Gastrocnemius medialis (tissue), 4 donors: ENCODE measurements at regions not wholly inside any gene's neighbourhood (a gene's known extent, or its start where the extent isn't known, plus 50 kb on each side); places are given as distances from the start of the nearest gene placed in this dataset.

Source experiments
- ATAC-seq, 2 donors: fragments of 150-250 bp; one replicate each; pipeline ENCODE4 v1.9.1; 2016
- DNase-seq, 2 donors: peaks; one replicate each; pipeline ENCODE4 v3.0.0-alpha.2; 2019
- H3K27ac ChIP-seq, 4 donors: fragments of 200-600 bp; sonication (generic); 1 replicate in 1 of 4; 2 replicates in 3 of 4; pipeline ENCODE4 v1.5.1; 2016 to 2018; ENCODE audit warnings: mild to moderate bottlenecking in 2 of 4, moderate library complexity in 1 of 4
- H3K27me3 ChIP-seq, 3 donors: fragments of 200-600 bp; sonication (generic) in 2 of 3; 1 replicate in 1 of 3; 2 replicates in 2 of 3; pipeline versions ENCODE4 v1.5.1 to v1.6.0; 2016 to 2019; ENCODE audit warnings: mild to moderate bottlenecking in 1 of 3, moderate library complexity in 1 of 3
- H3K36me3 ChIP-seq, 2 donors: fragments of 200-600 bp; sonication (generic) in 1 of 2; one replicate each; pipeline ENCODE4 v1.5.1; 2017 to 2018
- H3K4me1 ChIP-seq, 2 donors: fragments of 200-600 bp; sonication (generic) in 1 of 2; one replicate each; pipeline ENCODE4 v1.5.1; 2016 to 2017; ENCODE audit warnings: mild to moderate bottlenecking in 2 of 2
- H3K4me3 ChIP-seq, 4 donors: fragments of 200-600 bp; sonication (generic) in 3 of 4; 1 replicate in 1 of 4; 2 replicates in 3 of 4; pipeline ENCODE4 v1.5.1; 2016 to 2019; ENCODE audit warnings: mild to moderate bottlenecking in 2 of 4
- H3K9me3 ChIP-seq, 3 donors: fragments of 200-600 bp; sonication (generic) in 2 of 3; 1 replicate in 1 of 3; 2 replicates in 2 of 3; pipeline ENCODE4 v1.5.1; 2016 to 2019
- POLR2A ChIP-seq, 2 donors: fragments of 450-650 bp; IDR thresholded peaks; one replicate each; pipeline ENCODE4 v1.6.1; 2017; ENCODE audit warnings: antibody characterized with exemption in 2 of 2, mild to moderate bottlenecking in 2 of 2, moderate library complexity in 2 of 2
- in situ Hi-C, 4 donors: fragments of 200-750 bp; cut with MboI; loops; one replicate each; pipeline versions ENCODE4 v1.15.0 to v1.8.0; 2017; ENCODE audit warnings: low sequenced_read_pairs in 4 of 4
- intact Hi-C: fragments of 100-400 bp; cut with DNase I; formaldehyde crosslinking; loops from one replicate; pipeline ENCODE4 v1.15.1; 2023; ENCODE audit warnings: low total_unique reads
- TF ChIP-seq, protein P1 (sequence below), 5 experiments: fragments of 450-650 bp in 3 of 5; fragments of 200-600 bp in 2 of 5; sonication (generic) in 2 of 5; IDR thresholded peaks in 4 of 5; conservative IDR thresholded peaks in 1 of 5; 1 replicate in 4 of 5; 2 replicates in 1 of 5; pipeline ENCODE4 v1.5.1; 2016 to 2019; ENCODE audit warnings: antibody characterized with exemption in 5 of 5, mild to moderate bottlenecking in 3 of 5, moderate library complexity in 3 of 5

DNA sequence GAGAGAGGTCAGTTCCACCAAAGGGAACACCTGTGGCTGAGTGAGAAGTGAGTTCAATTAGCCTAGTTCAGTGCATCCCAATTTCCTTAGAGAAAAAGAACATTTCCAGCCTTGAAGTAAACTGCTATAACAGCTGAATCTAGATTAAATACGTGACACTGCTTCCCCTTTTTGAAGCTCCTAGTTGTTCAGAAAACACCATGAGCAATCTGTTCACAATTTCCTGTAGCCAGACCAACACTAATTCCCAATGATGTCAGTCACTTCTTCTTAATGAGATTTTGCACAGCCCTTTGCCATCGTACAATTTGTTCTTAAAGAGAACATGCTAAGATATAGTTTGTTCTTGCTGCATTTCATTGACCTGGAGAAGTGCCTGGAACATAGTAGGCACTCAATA lies 144.6 kb upstream of the EDNRA start:
- H3K27ac ChIP-seq, result no peak overlapping the region

DNA sequence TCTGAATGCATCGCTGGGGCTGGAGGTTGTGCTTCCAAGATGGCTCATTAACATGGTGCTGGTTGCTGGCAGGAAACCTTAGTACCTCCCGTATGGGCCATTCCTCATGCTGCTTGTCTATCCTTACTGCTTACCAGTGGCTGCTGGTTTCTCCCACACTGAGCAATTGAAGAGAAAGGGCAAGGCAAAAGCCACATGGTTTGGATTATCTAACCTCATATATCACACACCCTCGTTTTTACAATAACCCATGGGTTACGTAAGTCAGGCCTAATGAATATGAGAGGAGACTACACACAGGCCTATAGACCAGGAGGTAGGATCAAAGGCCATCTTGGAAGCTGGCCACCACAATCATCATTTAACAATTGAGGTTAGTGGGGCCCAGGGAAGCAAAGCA lies 141.8 kb upstream of the EDNRA start:
- Histone ChIP-seq H3K4me3 (no peak overlapping the region), H3K9me3 (no peaks in the 10 kb centered on the region), H3K27ac (no peak overlapping the region), H3K4me1 (no peaks in the 10 kb centered on the region), H3K27me3 (no peaks in the 10 kb centered on the region), H3K36me3 (no peaks in the 10 kb centered on the region)
- intact Hi-C loops, result no loop called here
- TF ChIP-seq POLR2A (IDR thresholded peaks at IDR 0.05), result no peak
- TF ChIP-seq, protein P1, sequence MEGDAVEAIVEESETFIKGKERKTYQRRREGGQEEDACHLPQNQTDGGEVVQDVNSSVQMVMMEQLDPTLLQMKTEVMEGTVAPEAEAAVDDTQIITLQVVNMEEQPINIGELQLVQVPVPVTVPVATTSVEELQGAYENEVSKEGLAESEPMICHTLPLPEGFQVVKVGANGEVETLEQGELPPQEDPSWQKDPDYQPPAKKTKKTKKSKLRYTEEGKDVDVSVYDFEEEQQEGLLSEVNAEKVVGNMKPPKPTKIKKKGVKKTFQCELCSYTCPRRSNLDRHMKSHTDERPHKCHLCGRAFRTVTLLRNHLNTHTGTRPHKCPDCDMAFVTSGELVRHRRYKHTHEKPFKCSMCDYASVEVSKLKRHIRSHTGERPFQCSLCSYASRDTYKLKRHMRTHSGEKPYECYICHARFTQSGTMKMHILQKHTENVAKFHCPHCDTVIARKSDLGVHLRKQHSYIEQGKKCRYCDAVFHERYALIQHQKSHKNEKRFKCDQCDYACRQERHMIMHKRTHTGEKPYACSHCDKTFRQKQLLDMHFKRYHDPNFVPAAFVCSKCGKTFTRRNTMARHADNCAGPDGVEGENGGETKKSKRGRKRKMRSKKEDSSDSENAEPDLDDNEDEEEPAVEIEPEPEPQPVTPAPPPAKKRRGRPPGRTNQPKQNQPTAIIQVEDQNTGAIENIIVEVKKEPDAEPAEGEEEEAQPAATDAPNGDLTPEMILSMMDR (IDR thresholded peaks at IDR 0.05 in 4 of 5, conservative IDR thresholded peaks at IDR 0.05 in 1 of 5), result no peak
- DNase-seq (no peak), ATAC-seq (no peak)
- in situ Hi-C loops, result no loop called here

More for the DNA sequence above, 144.6 kb upstream of the EDNRA start:
- no peak for TF ChIP-seq POLR2A (IDR thresholded peaks at IDR 0.05)
- TF ChIP-seq, protein P1 (IDR thresholded peaks at IDR 0.05 in 4 of 5, conservative IDR thresholded peaks at IDR 0.05 in 1 of 5), result no peak
- in situ Hi-C loops, result no loop called here
- Histone ChIP-seq H3K4me3 (no peak overlapping the region), H3K36me3 (no peaks in the 10 kb centered on the region), H3K27me3 (no peaks in the 10 kb centered on the region), H3K9me3 (no peaks in the 10 kb centered on the region), H3K4me1 (no peaks in the 10 kb centered on the region)
- intact Hi-C loops, result no loop called here
- no peak for ATAC-seq
- DNase-seq, result no peak

DNA sequence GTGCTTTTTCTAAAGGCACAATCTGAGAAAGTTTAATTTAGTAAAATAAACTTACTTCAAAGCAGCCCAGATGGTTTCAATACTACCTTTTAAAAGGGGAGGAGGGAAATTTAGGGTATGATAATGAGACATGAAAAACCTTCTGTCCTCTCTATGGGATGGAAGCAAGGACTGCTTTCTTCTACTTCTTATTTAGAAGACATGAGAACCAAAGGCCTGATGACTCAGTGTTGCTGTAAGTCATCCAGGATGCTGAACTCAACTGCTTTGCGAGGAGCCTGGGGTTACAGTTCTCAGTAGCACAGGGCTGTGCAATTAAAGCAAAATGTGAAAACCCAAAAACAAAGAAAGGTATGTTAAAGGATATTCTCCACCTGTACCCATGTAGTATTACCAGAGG lies 140.8 kb upstream of the EDNRA start:
- no peak for DNase-seq
- no peaks in the 10 kb centered on the region for H3K4me1 ChIP-seq
- no peak for ATAC-seq
- H3K27ac ChIP-seq, result no peak overlapping the region
- TF ChIP-seq, protein P1 (IDR thresholded peaks at IDR 0.05 in 4 of 5, conservative IDR thresholded peaks at IDR 0.05 in 1 of 5), result no peak
- TF ChIP-seq POLR2A (IDR thresholded peaks at IDR 0.05), result no peak
- H3K4me3 ChIP-seq, result no peak overlapping the region
- in situ Hi-C loops, result no loop called here
- intact Hi-C loops, result no loop called here
- H3K9me3 ChIP-seq, result no peaks in the 10 kb centered on the region
- H3K27me3 ChIP-seq, result no peaks in the 10 kb centered on the region
- H3K36me3 ChIP-seq, result no peaks in the 10 kb centered on the region

DNA sequence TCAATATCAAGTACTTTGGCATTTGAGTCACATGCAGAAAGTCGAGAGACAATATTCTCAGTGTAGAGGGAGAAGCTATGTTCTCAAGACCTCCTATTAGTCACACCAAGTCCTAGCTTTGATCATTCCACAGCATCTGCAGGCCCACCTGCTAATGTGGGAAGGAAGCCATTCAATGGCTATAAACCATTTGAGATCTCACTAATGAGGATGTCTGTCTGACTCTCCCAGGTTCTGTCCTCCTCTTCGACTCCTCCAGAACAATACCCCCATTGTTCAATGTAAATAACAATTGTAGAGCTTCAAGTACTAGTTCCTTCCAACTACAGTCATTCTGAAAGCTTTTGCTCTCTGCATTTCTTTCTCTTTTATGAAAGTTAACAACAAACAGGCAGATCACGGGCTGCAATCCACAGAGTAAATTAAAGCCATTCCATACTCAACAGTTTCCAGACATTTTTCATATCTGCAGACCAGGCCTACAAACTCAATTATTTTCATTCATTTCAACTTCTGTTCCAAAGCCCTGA lies 140.2 kb upstream of the EDNRA start:
- in situ Hi-C loops, result no loop called here
- DNase-seq (no peak), ATAC-seq (no peak)
- no peak for TF ChIP-seq POLR2A (IDR thresholded peaks at IDR 0.05)
- TF ChIP-seq, protein P1 (IDR thresholded peaks at IDR 0.05 in 4 of 5, conservative IDR thresholded peaks at IDR 0.05 in 1 of 5), result no peak
- H3K27ac ChIP-seq, result no peak overlapping the region
- no peaks in the 10 kb centered on the region for H3K36me3 ChIP-seq
- H3K9me3 ChIP-seq, result no peaks in the 10 kb centered on the region
- intact Hi-C loops, result no loop called here
- no peaks in the 10 kb centered on the region for H3K27me3 ChIP-seq
- no peak overlapping the region for H3K4me3 ChIP-seq
- no peaks in the 10 kb centered on the region for H3K4me1 ChIP-seq

DNA sequence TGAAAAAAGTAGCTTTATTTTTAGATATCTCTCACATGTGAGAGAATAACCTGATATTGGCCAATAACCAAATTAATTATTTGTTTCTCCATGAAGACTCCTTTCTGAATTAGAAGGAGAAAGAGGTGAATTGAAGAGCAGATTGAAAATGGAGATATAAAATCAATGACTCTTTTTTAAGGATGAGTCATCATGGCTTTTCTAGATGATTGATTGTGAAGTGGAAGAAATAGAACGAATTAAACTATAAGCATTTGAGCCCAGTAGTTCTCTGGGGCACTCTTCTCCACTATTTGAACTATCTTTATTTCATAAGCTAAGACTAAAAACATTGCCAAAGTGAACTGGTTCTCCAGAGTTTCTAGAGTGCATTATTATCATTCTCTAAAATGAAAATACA lies 137.2 kb upstream of the EDNRA start:
- Histone ChIP-seq H3K4me1 (no peaks in the 10 kb centered on the region), H3K36me3 (no peaks in the 10 kb centered on the region), H3K27me3 (no peaks in the 10 kb centered on the region), H3K27ac (no peak overlapping the region), H3K4me3 (no peak overlapping the region), H3K9me3 (no peaks in the 10 kb centered on the region)
- intact Hi-C loops, result no loop called here
- ATAC-seq, result no peak
- in situ Hi-C loops, result no loop called here
- DNase-seq, result no peak
- TF ChIP-seq POLR2A (IDR thresholded peaks at IDR 0.05), result no peak
- TF ChIP-seq, protein P1 (IDR thresholded peaks at IDR 0.05 in 4 of 5, conservative IDR thresholded peaks at IDR 0.05 in 1 of 5), result no peak
